ENCODE measurements at regions not wholly inside any gene's neighbourhood (a gene's known extent, or its start where the extent isn't known, plus 50 kb on each side); places are given as distances from the start of the nearest gene placed in this dataset.
A peak's percentile ranks its signal among the peaks of the same experiment; 100 is the strongest.

DNA sequence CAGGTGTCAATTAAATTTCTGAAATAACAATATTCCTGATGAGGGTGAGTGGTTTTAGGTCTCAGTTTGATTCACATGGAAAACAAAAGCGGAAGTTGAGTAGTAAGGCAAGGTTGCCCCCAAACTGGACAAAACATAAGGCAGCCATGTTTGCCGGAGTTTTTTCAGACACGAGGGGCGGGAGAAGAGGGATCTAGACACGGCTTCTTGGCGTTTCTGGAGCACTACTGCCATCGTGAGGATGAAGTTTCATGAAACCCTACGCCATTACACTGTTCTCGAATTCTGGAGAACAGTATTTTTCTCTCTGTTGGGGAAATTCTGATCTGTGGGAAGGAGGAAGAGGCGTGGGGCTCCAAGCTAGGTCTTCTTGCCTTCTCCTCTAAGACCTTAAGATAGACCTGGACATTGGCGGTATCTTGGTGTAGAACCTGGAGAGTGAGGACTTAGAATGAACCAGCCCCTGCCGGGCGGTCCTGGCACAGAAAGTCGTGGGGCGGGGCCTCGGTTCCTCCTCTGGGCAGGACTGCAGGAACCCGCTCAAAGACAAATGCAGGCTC, 160.3 kb downstream of the OR13H1 start:
- peak; percentile 60 for DNase-seq

DNA sequence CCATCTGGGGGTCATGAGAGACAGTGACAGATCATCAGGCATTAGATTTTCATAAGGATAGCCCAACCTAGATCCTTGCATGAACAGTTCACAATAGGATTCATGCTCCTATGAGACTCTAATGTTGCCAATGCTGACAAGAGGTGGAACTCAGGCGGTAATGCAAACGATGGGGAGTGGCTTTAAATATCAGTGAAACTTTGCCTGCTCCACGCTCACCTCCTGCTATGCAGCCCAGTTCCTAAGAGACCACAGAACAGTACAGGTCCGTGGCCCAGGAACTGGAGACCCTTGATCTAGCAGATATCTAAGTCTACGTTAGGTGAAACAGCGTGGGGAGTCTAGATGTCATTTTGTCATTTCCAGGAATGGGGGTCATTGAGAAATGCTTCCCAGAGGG, 165.7 kb downstream of the OR13H1 start:
- no peak for DNase-seq

DNA sequence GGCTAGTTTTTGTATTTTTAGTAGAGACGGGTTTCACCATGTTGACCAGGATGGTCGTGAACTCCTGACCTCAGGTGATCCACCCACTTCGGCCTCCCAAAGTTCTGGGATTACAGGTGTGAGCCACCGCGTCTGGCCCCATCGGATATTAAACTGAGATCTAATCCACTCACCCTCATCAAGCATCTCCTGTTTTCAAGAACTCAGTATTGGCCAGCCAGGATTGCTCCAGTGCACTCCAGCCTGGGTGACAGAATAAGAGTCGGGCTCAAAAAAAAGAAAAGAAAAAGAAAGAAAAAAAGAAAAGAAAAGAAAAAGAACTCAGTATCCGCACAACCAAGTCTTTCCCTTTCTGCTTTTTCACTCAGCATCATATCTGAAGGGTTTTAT, 167.6 kb downstream of the OR13H1 start:
- DNase-seq: no peak

- DNase-seq: no peak
These were observed 179.8 kb downstream of the OR13H1 start for GRCh38 chrX:131723646-131724045.

GRCh38 chrX:131724292-131724691, 180.4 kb downstream of the OR13H1 start:
- no peak for DNase-seq

GRCh38 chrX:131725001-131725654, 181.3 kb downstream of the OR13H1 start:
- DNase-seq: no peak

DNA sequence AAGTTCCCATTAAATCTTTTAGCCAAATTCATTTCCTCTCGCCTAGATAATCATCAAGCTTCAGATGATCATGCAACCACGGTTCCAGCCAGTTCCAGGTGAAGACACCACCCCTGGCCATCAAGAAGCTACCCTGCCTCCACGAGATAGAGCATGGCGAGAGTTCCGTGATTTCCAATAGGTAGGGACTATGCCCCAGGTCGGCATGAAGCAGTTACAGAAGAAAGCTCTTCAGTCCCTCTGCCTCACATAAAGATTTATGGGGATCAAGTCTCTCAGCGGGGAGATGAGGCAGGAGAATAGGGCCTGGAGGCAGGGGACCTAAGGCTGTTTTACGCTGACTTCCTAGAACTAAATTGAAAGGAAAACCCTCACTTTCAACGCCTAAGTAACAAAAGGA, 183.9 kb downstream of the OR13H1 start:
- DNase-seq: no peak

DNA sequence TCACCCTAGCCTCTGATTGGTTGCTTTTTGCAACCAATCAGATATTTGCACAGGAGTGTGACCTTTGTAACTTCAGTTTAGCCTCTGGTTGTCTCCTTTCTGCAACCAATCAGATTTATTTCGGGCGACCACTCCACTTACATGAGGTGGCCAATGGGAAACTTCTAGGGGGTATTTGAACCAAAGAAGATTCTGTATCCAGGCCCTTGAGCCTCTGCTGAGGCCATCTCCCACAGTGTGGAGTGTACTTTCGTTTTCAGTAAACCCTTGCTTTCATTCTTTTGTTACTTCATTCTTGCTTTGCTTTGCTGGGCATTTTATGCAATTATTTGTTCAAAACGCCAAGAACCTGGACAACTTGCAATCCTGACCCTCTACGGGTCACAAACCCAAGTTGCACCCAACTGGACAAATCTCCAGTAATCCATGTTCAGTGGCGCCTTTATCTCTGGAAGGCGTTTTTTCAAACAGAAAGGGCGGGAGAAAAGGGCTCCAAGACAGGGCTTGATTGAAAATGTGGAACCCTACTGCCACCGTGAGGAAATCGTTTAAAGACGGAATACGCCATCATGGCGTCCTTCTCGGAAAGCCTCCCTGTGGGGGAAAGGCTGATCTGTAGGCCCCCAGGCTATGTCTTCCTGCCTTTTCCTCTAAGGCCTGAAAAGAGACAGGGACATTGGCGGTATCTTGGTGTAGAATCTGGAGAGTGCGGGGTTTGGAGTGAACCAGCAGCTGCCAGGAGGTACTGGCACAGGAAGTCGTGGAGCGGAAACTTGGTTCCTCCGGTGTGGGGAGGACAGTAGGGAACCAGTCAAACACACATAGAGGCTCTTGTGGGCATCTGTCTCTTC, 184.6 kb downstream of the OR13H1 start:
- no peak for DNase-seq

GRCh38 chrX:131729295-131729694, 185.4 kb downstream of the OR13H1 start:
- no peak for DNase-seq

DNA sequence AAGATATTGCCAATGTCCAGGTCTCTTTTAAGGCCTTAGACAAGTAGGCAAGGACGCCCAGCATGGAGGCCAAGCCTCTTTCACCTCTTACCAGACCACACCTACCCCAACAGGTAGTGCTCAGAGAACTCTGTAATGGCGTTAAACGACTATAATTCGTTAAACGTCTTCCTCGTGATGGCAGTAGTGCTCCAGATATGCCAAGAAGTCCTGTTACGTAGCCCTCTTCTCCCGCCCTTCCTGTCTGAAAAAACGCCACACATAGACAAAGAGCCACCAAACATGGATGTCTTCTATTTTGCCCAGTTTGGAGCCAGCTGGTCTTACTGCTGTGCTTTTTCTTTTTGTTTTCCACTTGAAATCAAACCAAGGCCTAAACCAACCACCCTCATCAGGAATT, 190.7 kb downstream of the OR13H1 start:
- no peak for DNase-seq

GRCh38 chrX:131735127-131735526, 191.3 kb downstream of the OR13H1 start:
- no peak for DNase-seq

DNA sequence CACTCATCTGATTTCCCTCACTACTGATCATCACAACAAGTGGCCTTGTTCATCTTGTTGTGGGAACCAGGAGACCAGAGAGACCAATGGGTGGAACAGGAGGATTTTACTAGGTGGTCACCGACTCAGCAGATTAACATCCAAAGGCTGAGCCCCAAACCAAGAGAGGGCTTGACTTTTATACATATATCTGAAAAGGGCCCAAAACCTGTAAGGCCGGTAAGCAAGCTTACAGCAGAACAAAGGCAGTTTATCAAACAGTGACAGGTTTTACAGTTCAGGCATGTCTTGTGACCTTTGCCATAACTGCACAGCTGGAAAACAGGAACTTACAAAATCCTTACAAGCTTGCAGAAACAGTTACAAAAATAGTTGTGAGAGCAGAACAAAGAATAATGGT, 195.9 kb downstream of the OR13H1 start:
- no peak for DNase-seq

DNA sequence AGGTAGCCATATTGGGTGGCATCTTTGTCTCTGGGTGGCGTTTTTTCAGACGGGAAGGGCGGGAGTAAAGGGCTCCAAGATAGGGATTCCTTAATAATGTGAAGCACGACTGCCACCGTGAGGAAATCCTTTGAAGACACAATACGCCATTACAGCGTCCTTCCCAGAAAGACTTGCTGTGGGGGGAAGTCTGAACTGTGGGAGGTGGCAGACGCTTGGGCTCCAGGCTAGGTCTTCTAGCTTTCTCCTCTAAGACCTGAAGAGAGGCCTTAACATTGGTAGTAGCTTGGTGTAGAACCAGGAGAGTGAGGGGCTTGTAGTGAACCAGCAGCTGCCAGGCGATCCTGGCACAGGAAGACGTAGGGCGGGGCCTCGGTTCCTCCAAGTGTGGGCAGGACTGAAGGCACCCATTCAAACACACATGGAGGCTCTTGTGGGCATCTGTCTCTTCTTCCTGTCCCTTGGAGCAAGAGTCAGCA, 197.3 kb downstream of the OR13H1 start:
- no peak for DNase-seq

- peak; percentile 23 for DNase-seq
These were observed 202.1 kb downstream of the OR13H1 start for GRCh38 chrX:131745942-131746489.

DNA sequence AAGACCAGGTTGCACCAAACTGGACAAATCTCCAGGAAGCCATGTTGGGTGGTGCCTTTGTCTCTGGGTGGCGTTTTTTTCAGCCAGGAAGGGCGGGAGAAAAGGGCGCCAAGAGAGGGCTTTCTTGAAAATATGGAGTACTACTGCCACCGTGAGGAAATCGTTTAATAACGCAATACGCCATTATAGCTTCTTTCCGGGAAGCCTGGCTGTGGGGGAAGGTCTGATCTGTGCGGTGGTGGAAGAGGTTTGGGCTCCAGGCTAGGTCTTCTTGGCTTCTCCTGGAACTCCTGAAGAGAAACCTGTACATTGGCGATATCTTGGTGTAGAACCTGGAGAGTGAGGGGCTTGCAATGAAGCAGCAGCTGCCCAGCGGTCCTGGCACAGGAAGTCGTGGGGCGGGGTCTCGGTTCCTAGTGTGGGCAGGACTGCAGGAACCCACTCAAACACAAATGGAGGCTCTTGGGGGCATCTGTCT, 202.7 kb downstream of the OR13H1 start:
- DNase-seq: peak; percentile 40

GRCh38 chrX:131747173-131747572, 203.3 kb downstream of the OR13H1 start:
- peak; percentile 10 for DNase-seq

DNA sequence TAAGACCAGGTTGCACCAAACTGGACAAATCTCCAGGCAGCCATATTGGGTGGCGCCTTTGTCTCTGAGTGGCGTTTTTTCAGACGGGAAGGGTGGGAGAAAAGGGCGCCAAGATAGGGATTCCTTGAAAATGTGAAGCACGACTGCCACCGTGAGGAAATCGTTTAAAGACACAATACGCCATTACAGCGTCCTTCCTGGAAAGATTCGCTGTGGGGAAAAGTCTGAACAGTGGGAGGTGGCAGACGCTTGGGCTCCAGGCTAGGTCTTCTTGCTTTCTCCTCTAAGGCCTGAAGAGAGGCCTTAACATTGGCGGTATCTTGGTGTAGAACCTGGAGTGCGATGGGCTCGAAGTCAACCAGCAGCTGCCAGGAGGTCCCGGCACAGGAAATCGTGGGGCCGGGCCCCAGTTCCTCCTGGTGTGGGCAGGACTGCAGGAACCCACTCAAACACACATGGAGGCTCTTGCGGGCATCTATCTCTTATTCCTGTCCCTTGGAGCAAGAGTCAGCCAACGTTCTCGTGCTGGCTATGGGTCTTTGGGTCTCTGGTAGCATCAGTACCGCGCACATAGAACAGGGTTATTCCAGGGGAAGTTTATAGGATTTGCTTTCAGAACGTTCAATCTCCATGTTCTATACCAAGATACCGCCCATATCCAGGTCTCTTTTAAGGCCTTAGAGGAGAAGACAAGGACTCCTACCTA, 208.8 kb downstream of the OR13H1 start:
- peak; percentile 71 for DNase-seq

DNA sequence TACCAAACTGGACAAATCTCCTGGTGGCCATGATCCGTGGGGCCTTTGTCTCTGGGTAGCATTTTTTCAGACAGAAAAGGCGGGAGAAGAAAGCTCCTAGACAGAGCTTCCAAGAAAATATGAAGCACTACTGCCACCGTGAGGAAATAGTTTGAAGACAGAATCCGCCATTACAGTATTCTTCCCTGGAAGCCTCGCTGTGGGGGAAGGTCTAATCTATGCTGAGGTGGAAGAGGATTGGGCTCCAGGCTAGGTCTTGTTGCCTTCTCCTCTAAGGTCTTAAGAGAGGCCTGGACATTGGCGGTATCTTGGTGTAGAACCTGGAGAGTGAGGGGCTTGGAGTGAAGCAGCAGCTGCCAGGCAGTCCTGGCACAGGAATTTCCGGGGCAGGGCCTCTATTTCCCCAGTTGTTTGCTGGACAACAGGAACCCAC, 218.9 kb downstream of the OR13H1 start:
- DNase-seq: no peak

DNA sequence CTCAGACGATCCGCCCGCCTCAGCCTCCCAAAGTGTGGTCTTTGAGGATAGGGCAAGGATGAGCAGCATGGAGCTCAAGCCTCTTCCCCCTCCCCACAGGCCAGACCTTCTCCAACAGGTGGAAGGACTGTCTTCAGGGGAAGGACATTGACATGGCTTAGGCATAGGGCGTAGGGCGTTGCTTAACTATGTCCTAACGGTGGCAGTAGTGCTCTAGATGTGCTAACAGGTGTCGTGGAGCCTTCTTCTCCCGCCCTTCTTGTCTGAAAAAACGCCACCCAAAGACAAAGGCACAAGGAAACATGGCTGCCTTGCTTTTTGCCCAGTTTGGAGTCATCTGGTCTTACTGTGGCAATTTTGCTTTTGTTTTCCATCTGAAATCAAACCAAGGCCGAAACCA, 219.8 kb downstream of the OR13H1 start:
- peak; percentile 13 for DNase-seq

DNA sequence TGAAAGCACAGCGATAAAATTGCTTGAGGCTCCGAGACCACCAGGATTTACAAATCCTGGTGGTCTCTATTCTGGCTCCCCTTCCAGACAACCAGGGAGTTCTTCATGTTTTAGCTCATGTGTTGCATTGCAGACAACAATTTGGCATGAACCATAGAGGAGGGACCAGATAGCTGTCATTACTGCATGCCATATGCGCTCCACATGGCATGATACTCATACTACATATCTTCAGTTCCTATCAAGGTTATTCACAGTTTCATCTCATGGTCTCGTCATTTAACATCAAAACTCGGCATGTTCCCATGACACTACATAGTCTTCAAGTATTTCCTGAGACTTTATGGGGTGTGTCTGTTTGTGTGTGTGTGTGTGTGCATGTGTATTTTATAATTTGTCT, 220.3 kb downstream of the OR13H1 start:
- DNase-seq: no peak

- DNase-seq: no peak
These were observed 234.7 kb downstream of the OR13H1 start for GRCh38 chrX:131778269-131779218.

DNA sequence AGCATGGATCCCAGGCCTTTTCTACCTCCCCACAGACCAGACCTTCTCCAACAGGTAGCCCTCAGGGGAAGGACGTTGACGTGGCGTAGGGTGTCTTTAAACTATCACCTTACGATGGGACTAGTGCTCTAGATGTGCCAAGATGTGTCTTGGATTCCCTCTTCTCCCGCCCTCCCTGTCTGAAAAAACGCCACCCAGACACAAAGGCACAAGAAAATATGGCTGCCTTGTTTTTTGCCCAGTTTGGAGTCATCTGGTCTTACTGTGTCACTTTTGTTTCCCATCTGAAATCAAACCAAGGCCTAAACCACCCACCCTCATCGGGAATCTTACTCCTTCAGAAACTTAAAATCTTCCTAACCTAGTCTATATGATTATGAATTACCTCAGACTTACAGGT, 235.4 kb downstream of the OR13H1 start:
- no peak for DNase-seq
